SK-MEL-5 (cell line): ENCODE measurements at regions not wholly inside any gene's neighbourhood (a gene's known extent, or its start where the extent isn't known, plus 50 kb on each side); places are given as distances from the start of the nearest gene placed in this dataset.

Experiments
- DNase-seq: peaks from one replicate; pipeline ENCODE4 v3.0.0-alpha.2; 2016; ENCODE audit warnings: low read depth, low spot score
- in situ Hi-C: cut with HindIII; loops from 2 replicates; pipeline ENCODE4 v1.10.0; 2016; ENCODE audit warnings: low sequenced_read_pairs, high pct_unique_total_duplicates, low pct_unique_long_range_greater_than_20kb

DNA sequence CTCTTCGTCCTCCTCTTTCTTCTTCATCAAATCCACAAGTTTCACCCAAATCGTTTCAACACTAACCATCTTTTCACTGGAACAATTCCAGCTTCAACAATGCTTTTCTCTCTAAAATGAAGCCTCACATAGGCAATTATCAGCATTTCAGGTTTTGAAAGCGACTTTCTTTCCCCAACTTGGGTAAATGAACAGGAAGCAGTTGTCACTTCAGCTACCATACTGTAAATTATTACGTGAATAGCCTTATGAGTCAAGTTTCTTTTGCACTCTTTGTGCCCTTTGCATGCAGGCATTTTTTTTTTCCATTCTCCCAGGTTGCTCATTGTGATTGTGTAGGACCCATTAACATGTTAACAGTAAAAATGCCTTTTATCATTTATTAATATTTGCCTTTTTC, 121.7 kb upstream of the BTBD3 start:
- in situ Hi-C loops, result no loop called here
- no peak for DNase-seq

DNA sequence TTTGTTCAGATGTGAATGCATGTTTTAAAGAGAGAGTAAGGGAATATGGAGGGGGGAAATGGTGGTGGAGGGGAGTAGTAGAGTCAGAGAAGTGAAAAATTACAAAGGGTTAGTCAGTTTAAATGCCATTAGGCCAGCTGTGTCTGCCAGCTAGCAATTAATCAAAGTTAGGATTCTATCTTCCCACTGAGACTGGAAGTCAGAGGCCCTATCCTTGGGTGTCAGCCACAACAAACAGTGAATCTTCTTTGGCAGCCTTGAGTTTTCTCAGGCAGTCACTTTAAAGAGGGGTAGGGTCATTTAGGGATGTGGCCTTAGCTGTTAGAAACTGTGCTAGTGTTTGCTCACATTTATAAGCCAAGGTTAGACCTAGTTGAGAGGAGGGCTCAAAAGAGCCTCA, 120.5 kb upstream of the BTBD3 start:
- no peak for DNase-seq
- in situ Hi-C loops, result no loop called here

DNA sequence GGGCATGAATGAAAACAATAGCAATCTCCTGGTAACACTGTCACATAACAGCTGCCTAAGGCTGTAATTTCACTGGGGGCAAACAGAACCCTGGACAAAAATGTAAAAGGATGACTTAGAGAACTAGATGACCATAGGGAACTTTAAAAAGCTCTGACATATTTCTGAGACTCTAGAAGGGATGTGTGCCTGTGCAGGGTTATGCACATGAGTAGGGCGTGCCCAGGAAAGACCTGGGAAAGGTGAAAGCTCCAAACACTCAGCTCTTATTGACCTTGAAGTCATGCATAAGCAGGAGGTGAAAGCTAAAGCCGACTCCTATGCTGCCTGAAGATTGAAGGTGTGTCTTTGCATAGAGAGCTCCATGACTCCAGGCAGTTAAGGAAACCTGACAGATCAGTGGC, 118.4 kb upstream of the BTBD3 start:
- in situ Hi-C loops, result no loop called here
- DNase-seq, result no peak

DNA sequence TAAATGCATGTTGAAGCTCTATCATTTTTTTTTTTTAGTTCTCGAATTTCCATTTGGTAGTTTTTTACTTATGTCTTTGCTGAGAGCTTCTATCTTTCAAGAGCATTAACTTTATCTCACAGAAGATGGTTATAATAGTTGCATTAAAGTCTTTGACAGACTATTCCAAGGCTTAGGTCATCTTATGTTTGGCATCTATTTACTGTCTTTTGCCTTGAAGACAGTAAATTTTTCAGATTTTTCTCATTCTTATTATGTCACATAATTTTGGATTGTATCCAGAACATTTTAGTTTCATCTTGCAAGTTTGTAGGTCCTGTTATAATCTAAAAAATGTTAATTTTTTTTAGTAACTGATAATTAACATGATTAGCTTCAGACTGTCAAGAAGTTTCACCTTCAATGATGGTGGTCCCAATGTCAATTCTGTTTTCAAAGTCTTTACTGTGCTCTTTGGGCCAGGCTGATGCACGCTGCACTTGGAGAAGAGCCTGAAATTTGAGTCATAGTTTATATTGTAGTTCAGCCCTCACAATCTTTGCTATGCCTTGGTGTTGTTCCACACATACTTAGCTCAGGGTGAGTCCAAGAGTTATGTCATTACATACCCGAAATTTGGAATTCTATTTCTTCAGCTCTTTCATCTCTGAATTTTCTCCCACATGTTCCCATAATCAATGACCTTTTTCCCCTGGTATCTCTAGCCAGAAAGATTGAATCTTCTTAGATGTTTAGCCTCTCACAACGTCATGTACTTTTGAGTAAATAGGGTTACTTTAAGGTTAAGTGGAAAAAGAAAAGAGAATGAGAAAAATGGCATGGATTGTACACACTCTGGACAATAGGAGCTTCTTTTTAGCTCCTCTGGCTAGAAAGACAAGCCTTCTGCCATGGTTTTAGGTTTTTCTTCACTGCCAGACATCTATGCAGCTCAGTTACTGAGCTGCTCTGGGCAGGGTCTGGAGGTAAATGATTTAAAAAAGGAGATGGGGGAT, 110.3 kb upstream of the BTBD3 start:
- in situ Hi-C loops, result no loop called here
- no peak for DNase-seq

DNA sequence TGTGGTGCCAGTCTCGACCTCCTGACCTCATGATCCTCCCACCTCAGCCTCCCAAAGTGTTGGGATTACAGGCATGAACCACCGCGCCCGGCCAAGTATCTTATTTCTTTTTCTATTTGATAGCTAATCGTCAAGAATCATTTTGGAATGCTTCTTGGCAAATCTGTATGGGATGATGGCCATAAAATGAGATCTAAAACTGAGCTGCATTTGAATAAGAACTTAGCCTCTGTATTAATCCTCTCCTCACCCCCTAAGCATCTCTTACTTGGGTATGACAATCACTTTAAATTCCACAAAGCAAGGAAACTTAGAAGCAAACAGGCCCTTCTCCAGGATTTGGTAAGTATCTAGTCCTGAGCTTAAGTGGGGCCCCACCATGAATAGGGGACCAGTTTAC, 108.9 kb upstream of the BTBD3 start:
- no peak for DNase-seq
- in situ Hi-C loops, result no loop called here

DNA sequence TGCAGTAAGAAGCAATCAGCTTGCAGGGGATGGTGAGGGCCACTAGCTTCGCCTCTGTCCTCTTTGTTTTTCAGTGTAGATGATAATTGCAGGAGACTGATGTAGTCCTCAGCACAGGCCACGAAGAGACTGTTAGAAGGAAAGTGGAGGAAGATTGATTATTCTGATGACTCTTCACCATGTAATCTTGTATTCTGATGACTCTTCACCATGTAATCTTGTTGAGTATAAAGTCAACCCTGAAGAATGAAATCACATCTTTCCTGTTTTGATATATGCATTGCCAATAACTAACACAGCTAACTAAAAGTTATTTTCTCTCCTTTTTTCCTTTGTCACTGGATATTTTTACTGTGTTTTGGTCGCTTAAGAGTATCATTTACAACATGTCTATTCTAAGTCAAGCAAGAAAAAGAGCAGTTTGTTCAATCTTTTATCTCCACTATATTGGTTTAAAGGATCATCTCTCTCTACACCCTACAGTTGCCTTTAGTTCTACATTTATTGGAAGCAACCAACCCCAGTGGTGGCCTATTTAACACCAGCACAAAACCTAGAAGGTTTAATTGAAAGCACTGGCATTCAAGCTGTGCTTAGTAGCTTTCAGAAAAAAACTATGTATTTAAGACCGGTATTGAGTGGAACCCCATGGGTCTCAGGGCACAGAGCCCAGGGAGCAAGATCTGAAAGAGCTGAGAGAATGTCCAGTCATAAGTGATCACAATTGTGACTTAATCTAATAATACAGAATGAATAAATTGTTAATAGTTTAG, 107.2 kb upstream of the BTBD3 start:
- in situ Hi-C loops, result no loop called here
- no peak for DNase-seq

DNA sequence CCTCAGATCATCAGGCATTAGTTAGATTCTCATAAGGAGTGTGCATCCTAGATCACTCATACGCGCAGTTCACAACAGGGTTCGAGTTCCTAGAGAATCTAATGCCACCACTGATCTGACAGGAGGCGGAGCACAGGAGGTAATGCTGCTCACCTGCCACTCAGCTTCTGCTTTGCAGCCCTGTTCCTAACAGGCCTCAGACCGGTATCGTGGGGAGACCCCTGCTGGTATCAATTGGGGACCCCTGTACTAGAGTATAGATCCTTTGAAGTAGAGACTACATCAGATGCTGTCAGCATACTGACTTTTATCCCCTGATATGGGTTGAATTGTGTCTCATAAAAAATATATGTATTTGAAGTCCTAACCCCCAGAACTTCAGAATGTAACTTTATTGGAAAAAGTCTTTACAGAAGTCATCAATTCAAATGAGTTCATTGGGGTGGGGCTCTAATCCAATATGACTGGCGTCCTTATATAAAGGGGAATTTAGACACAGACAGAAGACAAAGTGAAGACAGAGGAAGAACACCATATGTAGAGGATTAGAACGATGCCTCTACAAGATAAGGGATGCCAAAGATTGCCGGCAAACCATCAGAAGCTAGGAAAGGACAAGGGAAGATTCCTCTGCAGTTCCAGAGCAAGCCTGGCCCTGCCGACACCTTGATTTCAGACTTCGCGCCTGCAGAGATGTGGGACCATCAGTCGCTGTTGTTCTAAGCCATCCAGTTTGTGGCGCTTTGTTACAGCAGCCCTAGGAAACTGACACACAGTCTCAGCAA, 104.4 kb upstream of the BTBD3 start:
- no peak for DNase-seq
- in situ Hi-C loops, result no loop called here

DNA sequence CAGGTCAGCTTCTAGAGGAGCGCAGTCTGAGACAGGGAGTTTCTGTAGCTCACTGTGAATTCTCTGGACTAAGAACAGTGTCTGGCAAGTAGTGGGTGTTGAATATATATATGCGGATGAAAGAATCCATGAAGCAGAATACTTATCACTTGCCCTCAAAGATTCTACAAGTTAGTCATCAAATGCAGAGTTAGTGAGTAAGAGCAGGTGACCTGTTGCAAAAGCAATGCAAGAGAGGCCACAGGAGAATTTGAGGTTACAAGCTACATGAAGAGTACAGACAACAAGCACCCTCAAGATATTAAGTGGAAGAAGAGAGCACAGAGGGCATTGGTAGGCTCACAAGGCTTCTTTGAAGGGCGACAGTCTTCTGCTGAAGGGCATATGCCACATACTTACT, 103.4 kb upstream of the BTBD3 start:
- DNase-seq, result no peak
- in situ Hi-C loops, result no loop called here

DNA sequence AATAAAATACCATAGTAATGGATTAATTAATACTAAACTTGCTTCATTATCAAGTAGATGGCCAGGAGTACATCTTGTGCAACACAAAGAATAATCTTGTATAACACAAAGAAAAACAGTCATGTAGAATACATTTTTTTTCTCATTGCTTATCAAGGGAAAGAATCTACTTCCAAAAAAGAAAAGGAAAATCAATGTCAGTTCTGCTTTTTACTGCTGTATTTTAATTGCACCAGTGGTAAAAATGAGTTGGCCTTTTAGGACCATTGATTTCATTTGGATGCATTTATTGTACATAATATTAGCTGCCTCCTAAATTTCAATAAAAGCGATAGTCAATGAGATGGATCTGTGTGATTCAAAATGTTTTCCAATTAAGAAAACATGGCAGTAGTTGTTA, 96.9 kb upstream of the BTBD3 start:
- in situ Hi-C loops, result no loop called here
- DNase-seq, result no peak

DNA sequence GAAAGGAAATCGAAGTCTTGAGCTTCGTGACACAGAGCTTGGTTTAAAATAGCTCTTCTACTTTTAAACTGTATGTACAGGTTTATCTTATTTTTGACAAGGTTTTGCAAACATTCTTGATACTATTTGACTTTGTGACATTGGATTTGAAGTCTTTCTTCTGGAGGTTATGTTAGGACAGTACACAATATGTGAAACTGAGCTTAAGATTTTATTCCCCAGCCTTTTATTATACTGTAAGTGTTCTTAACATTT, 95.2 kb upstream of the BTBD3 start:
- in situ Hi-C loops, result no loop called here
- no peak for DNase-seq

DNA sequence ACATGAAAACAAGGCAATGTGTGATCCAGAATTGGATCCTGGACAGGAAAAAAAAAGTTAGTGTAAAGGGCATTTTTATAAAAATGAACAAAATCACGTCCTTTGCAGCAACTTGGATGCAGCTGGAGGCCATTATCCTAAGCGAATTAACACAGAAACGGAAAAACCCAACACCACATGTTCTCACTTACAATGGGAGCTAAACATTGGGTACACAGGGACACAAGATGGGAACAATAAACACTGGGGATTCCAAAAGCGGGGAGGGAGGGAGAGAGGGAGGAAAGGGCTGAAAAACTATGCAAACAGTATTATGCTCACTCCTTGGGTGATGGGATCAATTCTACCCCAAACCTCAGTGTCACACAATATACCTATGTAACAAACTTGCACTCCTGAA, 91.4 kb upstream of the BTBD3 start:
- DNase-seq, result no peak
- in situ Hi-C loops, result no loop called here

DNA sequence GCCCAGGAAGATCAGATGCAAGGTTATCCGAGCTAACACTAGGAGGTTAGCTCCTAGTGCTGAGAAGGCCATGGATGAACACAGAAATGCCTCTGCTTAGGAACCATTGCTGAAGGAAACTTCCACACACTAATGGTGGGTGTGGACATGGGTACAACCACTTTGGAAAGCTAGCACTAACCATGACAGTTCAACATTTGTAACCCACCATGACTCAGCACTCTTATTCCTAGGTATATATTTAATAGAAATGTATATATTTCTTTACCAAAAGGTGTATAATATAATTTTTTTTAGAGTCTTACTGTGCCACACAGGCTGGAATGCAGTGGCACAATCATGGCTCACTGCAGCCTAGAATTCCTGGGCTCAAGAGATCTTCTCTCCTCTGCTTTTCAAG, 85.3 kb upstream of the BTBD3 start:
- DNase-seq, result no peak
- in situ Hi-C loops, result no loop called here

DNA sequence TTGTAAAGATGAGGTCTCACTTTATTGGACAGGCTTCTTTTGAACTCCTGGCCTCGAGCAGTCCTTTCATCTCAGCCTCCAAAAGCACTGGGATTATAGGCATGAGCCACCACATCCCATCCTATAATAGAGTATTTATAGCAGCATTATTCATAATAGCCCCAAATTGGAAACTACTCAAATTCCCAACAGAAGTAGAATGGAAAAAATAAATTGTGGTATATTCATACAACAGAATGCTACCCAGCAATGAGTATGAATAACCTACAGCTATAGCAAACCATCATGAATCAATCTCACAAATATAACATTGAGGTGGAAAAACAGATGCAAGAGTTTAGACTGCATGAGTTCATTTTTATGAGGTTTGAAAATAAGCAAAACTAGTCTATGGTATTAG, 84.8 kb upstream of the BTBD3 start:
- in situ Hi-C loops, result no loop called here
- DNase-seq, result no peak

DNA sequence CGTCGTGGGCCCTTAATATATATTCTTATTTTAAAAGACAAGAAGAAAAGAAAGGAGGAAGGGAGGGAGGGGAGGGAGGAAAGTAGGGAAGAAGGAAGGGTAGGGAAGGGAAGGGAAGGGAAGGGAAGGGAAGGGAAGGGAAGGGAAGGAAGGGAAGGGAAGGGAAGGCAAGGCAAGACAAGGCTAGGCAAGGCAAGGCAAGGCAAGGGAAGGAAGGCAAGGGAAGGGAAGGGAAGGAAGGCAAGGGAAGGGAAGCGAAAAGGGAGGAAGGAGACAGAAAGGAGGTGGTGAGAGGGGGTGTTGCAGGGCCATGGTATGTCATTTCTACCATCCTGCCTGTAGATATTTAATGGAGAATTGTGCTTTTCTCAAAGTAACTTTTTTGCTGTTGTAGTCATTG, 83.9 kb upstream of the BTBD3 start:
- DNase-seq, result no peak
- in situ Hi-C loops, result no loop called here

DNA sequence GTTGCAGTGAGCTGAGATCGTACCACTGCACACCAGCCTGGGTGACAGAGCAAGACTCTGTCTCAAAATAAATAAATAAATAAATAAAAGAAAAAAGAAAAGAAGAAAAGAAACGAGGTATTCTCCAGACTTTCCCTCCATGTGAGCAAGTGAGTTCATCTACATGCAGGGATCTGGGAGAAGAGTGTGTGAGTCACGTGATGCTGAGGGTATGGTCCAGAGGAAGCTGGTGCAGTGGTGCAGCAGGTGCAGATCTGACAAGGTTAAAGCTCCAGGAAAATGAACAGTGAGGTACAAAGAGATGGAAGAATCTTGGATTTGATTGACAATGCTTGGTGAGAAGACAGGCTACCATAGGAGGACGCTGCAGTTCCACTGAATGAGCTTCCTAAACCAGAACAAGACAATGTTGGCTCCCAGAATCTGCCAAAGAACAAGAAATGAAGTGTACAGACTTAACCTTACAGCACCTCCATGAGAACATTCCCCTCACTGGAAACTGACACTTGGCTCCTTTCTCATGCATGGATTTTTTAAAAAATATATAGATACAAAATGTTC, 79.5 kb upstream of the BTBD3 start:
- in situ Hi-C loops, result no loop called here
- peak; percentile 57 for DNase-seq

DNA sequence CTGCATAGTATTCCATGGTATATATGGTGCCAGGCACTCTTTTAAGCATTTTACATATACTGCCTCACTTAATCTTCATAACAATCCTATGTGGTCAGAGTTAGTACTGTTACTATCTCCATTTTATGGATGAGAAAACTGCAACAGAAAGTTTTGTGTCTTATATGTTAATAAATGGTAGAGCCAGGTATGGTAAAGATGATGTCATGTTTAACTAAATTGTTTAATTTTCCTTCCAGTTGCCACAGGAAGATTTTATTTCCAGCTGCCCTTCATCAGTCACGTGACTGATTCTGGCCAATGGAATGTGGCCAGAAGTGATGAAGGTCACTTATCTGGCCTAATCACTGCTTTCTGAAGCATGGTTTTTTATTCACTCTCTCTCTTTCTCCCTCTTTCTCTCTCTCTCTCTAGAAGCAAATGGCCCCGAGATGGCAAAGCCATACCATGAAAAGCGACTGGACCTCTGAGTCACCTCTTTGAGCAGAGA, 75.7 kb upstream of the BTBD3 start:
- DNase-seq, result no peak
- in situ Hi-C loops, result no loop called here

DNA sequence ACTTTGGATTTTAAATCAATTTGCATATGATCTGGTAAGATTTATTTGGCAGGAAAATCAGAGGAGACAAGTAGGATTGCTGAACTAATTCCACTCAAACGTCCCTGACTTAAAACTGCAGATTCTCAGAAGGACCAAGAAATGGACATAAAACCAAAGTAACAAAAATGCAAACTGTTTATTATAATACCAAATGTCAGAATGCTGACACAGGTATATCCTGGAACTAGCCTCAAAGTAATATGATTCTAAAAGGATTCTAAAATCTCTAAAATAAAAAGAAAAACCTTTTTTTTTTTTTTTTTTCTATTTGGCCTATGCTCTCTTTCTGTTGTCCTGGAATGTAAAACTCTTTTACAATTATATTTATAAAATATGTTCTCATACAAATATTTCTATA, 74.4 kb upstream of the BTBD3 start:
- in situ Hi-C loops, result no loop called here
- DNase-seq, result no peak

DNA sequence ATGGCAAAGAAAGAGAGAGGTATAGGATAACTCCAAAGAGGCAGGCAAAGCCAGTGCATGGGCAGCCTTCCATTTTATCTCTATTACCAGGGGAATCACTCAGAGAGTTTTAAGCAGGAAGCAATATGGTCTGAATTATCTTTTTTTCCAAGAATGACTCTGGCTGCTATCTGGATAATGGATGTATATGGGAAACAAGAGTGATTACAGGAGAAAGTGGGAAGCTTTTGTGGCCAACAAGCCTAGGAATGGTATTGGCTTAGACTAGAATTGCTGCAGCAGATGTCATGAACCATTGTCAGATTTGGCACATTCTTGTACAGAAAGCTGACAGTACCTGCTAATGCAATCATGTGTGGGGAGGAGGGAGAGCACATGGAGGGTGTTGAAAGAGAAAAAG, 73.0 kb upstream of the BTBD3 start:
- in situ Hi-C loops, result no loop called here

More for the DNA sequence above, 73.0 kb upstream of the BTBD3 start:
- DNase-seq, result no peak
